Ramos (cell line): ENCODE measurements at regions not wholly inside any gene's neighbourhood (a gene's known extent, or its start where the extent isn't known, plus 50 kb on each side); places are given as distances from the start of the nearest gene placed in this dataset.

Experiments
- in situ Hi-C: fragments of 300-500 bp; cut with MboI; formaldehyde crosslinking; loops from one replicate; pipeline ENCODE4 v1.14.3; 2022; ENCODE audit warnings: low sequenced_read_pairs; ENCODE audit not compliant: unreplicated experiment

GRCh38 chr3:194830401-194830800 is 144.7 kb downstream of the FAM43A start:
- in situ Hi-C loops, result no loop called here

- in situ Hi-C loops, result no loop called here
These were observed 145.3 kb downstream of the FAM43A start for GRCh38 chr3:194830978-194831377.

GRCh38 chr3:194832346-194833104 is 146.8 kb downstream of the FAM43A start:
- in situ Hi-C loops, result no loop called here

- in situ Hi-C loops, result no loop called here
These were observed 147.6 kb downstream of the FAM43A start for GRCh38 chr3:194833114-194833910.

GRCh38 chr3:194836661-194837060 is 151.0 kb downstream of the FAM43A start:
- in situ Hi-C loops, result no loop called here

- in situ Hi-C loops, result no loop called here
These were observed 151.9 kb downstream of the FAM43A start for GRCh38 chr3:194837457-194838127.

GRCh38 chr3:194838236-194838635 is 152.6 kb downstream of the FAM43A start:
- in situ Hi-C loops, result no loop called here

- in situ Hi-C loops, result no loop called here
These were observed 155.2 kb downstream of the FAM43A start for GRCh38 chr3:194840661-194841514.

GRCh38 chr3:194841515-194841841 is 155.8 kb downstream of the FAM43A start:
- in situ Hi-C loops, result no loop called here

GRCh38 chr3:194843556-194843955 is 157.9 kb downstream of the FAM43A start:
- in situ Hi-C loops, result no loop called here

GRCh38 chr3:194844046-194844445 is 158.4 kb downstream of the FAM43A start:
- in situ Hi-C loops, result no loop called here

GRCh38 chr3:194849166-194849875 is 163.6 kb downstream of the FAM43A start:
- in situ Hi-C loops, result no loop called here

- in situ Hi-C loops, result no loop called here
These were observed 165.6 kb downstream of the FAM43A start for GRCh38 chr3:194851254-194851653.

- in situ Hi-C loops, result no loop called here
These were observed 166.3 kb downstream of the FAM43A start for GRCh38 chr3:194851941-194852340.

- in situ Hi-C loops, result no loop called here
These were observed 166.7 kb downstream of the FAM43A start for GRCh38 chr3:194852345-194852744.

GRCh38 chr3:194852831-194853508 is 167.3 kb downstream of the FAM43A start:
- in situ Hi-C loops, result no loop called here

- in situ Hi-C loops, result no loop called here
These were observed 168.5 kb downstream of the FAM43A start for GRCh38 chr3:194854206-194854605.

- in situ Hi-C loops, result no loop called here
These were observed 169.1 kb downstream of the FAM43A start for GRCh38 chr3:194854659-194855390.
